SU-DHL-6 (cell line): ENCODE measurements at regions not wholly inside any gene's neighbourhood (a gene's known extent, or its start where the extent isn't known, plus 50 kb on each side); places are given as distances from the start of the nearest gene placed in this dataset.

Experiments
- CTCF ChIP-seq: fragments of 200-600 bp; sonication (generic); IDR thresholded peaks from one replicate; pipeline ENCODE4 v1.5.1; 2017; ENCODE audit warnings: antibody characterized with exemption, mild to moderate bottlenecking, low read length, moderate library complexity; ENCODE audit not compliant: insufficient read depth, poor library complexity, severe bottlenecking
- EZH2phosphoT487 ChIP-seq: fragments of 200-600 bp; sonication (generic), shearing (Covaris generic); conservative IDR thresholded peaks from 2 replicates; pipeline ENCODE4 v1.6.1; 2018; ENCODE audit warnings: mild to moderate bottlenecking, antibody characterized with exemption, low read length, moderate library complexity, mixed read lengths

- TF ChIP-seq EZH2phosphoT487 (no peak), CTCF (no peak)
Observed at GRCh38 chr16:26595199-26595598, 471.5 kb upstream of the C16orf82 start.
